ENCODE measurements at regions not wholly inside any gene's neighbourhood (a gene's known extent, or its start where the extent isn't known, plus 50 kb on each side); places are given as distances from the start of the nearest gene placed in this dataset.

- TF ChIP-seq CTCF (IDR thresholded peaks at IDR 0.05) (no peak), POLR2A (IDR thresholded peaks at IDR 0.05) (no peak)
These were observed 1039.5 kb upstream of the SLC10A2 start for GRCh38 chr13:104105418-104106355.

Measured in lower leg skin (tissue), 3 donors.